GM18907 (cell line): ENCODE measurements at regions not wholly inside any gene's neighbourhood (a gene's known extent, or its start where the extent isn't known, plus 50 kb on each side); places are given as distances from the start of the nearest gene placed in this dataset.
"Not testable (repeated sequence)": the region's sequence is repeated elsewhere in the genome, so short reads cannot be mapped to it uniquely, and the experiment has no call there.

ENCODE experiments used
- ATAC-seq: cut with Tn5 transposase; IDR thresholded peaks from one replicate; pipeline ENCODE4 v1.9.1; 2021; ENCODE audit warnings: mild to moderate bottlenecking, moderate library complexity; ENCODE audit not compliant: unreplicated experiment

GRCh38 chr5:39730006-39730405 is 305.2 kb upstream of the DAB2 start:
- ATAC-seq = no peak

- no peak for ATAC-seq
These were observed 301.7 kb upstream of the DAB2 start for GRCh38 chr5:39726467-39726866.

DNA sequence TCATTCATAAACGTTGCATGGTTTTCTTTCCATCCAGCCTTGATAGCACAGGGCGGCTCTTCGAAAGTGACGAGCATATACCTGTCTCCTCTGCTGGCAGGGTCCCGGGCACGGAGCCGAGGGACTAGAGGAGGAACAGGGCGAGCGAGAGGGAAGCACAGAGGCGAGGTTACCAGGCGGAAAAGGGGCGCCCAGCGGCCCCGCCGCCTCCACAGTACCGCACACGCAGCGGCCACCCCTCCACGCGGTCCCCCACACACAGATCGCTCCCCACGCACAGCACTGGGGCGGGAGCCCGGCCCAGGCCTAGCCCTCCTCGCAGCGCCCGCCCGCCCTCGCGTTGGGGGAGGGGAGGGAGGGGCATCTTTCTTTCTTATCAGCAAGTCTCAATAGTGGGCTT is 296.6 kb upstream of the DAB2 start:
- no peak for ATAC-seq

DNA sequence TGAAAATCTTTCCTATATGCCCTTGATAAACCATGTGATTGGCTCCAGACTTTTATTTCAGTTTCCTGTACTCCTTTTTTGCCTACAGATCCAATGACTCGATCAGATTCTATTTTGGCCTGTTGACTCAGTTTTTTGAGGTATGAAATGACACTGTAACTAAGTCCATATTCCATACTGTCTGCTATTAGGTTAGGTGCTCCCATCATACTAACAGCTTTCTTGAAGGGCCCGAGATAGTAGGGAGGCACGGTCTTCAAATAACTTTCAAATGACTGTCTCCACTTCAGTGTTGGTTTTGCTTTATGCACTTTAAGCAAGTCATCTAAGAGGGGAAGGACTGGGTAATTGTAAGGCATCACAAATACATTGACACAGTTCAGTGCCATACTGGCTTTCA is 295.4 kb upstream of the DAB2 start:
- ATAC-seq = no peak

DNA sequence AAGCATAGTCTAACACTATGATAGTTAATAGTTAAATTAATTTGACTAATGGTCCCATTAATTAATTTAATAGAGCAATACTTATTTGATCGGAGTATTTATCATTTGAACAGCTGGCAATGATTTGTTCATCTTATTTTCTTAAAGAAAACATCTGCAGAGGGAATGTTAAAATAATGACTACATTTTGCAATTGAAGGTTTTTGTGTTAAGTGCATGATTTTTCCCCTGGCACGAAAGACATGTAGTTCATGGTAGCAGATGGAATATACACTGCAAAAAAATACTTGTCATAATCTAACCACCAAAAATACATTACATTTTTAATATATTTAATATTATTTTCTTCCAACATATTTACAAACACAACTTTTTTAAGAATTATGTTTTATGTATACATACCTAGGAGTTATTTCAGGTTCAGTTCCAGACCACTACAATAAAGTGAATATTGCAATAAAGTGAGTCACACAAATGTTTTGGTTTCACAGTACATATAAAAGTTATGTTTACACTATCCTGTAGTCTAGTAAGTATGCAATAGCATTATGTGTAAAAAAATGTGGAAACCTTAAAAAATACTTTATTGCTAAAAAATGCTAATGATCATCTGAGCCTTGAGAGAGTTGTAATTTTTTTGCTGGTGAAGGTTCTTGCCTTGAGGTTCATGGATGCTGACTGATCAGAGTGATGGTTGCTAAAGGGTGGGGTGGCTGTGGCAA is 292.6 kb upstream of the DAB2 start:
- no peak for ATAC-seq

DNA sequence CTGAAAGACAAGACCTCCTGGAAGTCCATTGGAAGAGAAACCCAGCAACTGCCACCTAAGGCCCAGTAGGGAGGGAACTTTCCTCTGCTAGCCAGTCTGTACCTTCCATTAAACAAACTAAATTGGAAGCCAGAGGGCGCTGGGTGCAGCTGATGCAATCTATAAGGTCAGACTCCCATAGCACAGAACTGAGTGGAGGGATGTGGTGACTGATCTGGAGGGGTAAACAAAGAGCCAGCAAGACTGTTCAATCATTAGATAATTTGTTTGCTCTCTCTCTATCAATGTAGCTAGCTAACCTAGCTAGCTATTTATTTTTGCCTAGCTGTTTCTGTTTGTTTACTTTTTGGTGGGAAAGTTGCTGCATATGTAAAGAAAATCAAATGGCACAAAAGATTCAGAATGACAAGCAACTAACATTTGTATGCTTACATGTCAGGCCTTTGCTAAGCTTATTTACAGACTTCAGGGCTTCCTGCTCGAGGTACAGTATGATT is 291.8 kb upstream of the DAB2 start:
- peak; percentile 74 for ATAC-seq

GRCh38 chr5:39714036-39714698 is 289.4 kb upstream of the DAB2 start:
- no peak for ATAC-seq

GRCh38 chr5:39713250-39713916 is 288.6 kb upstream of the DAB2 start:
- no peak for ATAC-seq

DNA sequence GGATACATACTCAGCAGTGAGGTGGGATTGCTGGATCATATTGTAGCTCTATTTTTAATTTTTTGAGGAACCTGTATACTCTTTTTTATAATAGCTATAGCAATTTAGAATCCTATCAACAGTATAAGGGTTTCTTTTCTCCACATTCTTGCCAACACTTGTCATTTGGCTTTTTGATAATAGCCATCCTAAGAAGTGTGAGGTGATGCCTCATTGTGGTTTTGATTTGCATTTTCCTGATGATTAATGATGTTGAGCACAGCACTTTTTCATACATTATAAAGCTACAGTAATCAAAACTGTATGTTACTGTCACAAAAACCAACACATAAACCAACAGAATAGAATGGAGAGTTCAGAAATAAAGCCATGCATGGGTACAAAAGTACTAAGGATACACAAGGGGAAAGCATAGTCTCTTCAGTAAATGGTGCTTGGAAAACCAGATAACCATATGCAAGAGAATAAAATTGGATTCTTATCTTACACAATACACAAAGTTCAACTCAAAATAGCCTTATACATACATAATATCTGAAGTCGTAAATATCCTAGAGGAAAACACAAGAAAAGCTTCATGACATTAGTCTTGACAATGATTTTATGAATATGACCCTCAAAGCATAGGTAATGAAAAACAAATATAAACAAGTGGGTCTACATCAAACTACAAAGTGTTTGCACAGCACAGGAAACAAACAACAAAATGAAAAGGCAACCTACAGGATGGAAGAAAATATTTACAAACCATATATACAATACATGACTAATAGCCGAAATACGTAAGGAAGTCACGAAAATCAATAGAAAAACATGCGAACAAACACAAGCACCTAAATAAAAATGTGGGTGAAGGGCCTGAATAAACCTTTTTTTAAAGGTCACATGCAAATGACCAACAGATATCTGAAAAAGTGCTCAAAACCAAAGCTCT is 287.8 kb upstream of the DAB2 start:
- no peak for ATAC-seq

DNA sequence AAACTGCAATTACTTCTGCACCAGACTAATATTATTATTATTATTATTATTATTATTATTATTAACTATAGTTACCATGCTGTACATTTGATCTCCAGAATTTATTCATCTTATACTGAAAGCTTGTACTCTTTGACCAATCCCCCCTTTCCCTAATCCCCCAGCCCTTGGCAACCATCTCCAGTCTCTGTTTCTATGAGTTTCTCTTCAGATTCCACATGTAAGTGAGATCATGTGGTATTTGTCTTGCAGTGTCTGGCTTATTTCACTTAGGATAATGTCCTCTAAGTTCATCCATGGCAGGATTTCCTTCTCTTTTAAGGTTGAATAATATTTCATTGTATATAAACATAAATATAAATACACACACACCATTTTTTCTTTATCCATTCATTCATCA is 287.0 kb upstream of the DAB2 start:
- no peak for ATAC-seq

DNA sequence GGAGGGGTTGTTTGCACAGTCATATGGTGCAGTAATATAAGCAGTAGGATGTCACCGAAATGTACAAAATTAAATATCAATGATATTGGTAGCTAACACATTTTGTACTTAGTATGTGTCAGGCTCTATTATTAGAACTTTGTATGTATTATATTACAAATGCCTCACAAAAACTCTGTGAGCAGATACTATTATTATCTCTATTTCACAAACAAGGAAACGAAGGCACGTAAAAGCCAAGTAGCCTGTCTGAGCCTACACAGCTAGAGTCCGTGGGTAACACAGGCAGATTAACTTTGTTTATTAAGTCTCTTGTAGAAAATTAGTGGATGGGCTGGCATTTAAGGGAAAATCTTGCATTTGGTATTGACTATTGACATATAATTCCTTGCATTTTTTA is 284.3 kb upstream of the DAB2 start:
- no peak for ATAC-seq

DNA sequence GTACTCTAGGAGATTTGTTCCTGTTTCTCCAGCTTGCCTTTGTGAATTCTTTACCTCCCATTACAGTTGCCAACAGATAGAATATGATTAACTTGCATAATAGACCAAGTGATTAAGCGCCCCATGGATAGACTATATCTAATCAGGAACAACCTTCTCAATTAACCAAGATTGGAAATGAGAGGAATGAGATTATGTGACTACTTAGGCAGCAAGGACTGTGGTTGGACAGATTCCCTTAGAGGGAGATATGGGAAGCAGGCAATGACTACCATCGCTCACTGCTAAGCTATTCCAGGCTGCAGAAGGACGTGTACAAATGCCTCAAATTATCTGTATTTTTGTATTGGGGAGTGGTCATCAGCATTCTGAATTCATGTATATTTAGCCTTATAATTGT is 278.1 kb upstream of the DAB2 start:
- ATAC-seq = no peak

- ATAC-seq = no peak
These were observed 275.7 kb upstream of the DAB2 start for GRCh38 chr5:39700523-39700922.

GRCh38 chr5:39698838-39699560 is 274.2 kb upstream of the DAB2 start:
- ATAC-seq = no peak

DNA sequence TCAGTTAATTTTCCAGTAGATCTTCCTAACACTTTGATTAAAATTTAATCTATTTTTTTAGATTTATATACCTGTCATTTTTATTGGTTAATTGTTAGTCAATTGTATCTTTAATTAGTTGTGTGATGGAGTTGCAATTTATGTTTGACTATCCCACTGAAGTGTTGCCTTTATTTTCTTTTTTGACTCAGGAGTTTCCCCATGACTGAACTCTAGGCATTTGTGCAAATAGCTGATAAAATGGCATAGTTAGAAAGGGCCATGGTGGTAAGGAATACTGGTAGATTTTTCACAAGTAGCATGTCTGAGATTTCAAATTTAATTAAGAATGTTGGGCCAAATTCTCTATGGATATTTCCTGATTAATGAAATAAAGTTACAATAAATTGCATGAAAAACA is 273.1 kb upstream of the DAB2 start:
- ATAC-seq = no peak

- no peak for ATAC-seq
These were observed 272.1 kb upstream of the DAB2 start for GRCh38 chr5:39696672-39697398.

DNA sequence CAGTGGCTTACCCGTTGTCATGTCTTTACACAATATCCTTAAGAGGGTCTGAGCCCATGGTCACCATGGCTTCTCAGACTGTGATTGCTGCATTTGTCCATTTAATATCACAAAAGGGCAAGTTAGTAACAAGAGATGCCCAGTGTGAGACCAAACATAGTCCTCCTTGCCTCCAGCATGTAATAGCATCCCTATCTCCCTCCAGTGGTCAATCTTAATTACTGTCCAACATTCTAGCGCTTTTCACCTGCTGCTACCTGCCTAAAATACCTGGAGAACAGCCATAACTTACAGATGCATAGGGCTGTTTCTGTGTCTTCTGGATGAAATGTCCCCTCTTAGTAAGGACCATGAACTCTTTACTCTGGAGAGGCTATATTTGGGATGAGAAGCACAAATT is 267.2 kb upstream of the DAB2 start:
- ATAC-seq = no peak

DNA sequence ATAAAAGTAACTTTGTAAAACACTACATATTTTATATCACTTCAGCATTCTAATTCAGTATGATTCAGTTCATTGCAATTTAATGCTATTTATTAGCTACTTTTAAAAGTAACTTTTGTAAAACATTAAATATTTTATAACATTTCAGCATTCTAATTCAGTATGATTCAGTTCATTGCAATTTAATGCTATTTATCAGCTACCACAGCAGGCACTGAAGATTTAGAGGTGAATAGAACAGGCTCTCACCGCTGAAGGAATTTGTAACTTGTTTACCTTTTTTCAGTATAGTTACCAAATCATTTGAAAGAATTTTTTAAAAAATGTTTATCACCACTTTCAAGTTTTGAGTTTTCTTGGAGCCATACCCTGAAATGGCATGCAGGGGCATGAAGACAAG is 266.4 kb upstream of the DAB2 start:
- no peak for ATAC-seq

GRCh38 chr5:39689919-39690318 is 265.1 kb upstream of the DAB2 start:
- no peak for ATAC-seq

DNA sequence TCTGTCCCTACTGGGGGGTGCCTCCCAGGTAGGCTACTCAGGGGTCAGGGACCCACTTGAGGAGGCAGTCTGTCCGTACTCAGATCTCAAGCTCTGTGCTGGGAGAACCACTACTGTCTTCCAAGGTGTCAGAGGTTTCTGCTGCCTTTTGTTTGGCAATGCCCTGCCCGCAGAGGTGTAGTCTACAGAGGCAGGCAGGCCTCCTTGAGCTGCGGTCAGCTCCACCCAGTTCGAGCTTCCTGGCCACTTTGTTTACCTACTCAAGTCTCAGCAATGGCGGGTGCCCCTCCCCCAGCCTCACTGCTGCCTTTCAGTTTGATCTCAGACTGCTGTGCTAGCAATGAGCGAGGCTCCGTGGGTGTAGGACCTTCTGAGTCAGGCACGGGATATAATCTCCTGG is 263.1 kb upstream of the DAB2 start:
- not testable (repeated sequence) for ATAC-seq
